NB4 (cell line): ENCODE measurements at regions not wholly inside any gene's neighbourhood (a gene's known extent, or its start where the extent isn't known, plus 50 kb on each side); places are given as distances from the start of the nearest gene placed in this dataset.

Source experiments
- CTCF ChIP-seq: IDR thresholded peaks from one replicate; pipeline ENCODE4 v1.5.1; 2012; ENCODE audit warnings: low read depth, low read length
- POLR2A ChIP-seq: IDR thresholded peaks from 2 replicates; pipeline ENCODE4 v1.6.1; 2011; ENCODE audit warnings: mild to moderate bottlenecking; ENCODE audit not compliant: insufficient read length; ENCODE audit errors: extremely low read depth

DNA sequence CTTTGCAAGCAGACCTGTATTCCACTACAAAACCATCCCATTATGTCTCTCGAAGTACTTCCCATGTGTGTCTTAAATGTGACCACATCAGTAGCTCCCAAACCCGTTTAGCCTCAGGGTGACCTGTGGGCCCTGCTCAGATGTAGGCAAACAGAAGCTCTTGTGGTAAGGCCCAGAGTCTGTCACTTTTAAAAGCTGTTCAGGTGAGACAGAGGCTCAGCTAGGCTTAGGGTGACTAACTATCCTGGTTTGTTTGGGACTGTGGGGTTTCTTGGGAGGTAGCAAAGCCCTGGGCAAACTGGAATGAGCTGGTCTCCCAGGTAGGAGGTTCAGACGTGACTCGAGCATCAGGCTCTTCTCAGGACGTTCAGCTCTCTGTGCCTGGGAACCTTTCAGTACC lies 64.5 kb upstream of the VASH1 start:
- no peak for TF ChIP-seq CTCF
- TF ChIP-seq POLR2A, result no peak
